ENCODE measurements at regions not wholly inside any gene's neighbourhood (a gene's known extent, or its start where the extent isn't known, plus 50 kb on each side); places are given as distances from the start of the nearest gene placed in this dataset.

DNA sequence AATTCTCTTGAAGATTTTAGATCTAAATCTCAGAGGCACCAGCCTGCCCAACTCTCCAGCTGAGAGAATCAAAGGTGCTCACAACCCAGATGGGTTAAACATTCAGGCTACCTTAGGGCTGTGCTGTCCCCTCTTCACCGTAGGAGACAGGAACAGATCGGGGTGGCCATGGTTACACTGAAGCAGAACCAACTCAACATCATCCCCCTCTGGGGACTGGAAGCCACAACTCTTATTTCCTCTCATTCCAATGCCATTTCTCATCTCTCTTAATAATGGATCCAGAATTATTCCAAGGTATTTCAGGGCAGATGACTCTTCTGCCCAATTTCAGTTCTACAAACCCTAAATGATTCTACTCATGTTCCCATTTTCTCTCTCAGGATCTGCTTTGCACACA is 109.7 kb downstream of the NKX6-1 start:
- Histone ChIP-seq H3K27ac (ENCODE audit: insufficient read depth, low read depth, low read length) (no peak overlapping the region), H3K4me3 (replicated peaks in 1 of 3; ENCODE audit: insufficient read depth in 1 of 3, low read depth in 1 of 3, low read length in 3 of 3) (no peak overlapping the region), H3K79me2 (ENCODE audit: control insufficient read depth, insufficient read depth, low read length) (no peaks in the 10 kb centered on the region), H3K9me1 (replicated peaks; ENCODE audit: control insufficient read depth, extremely low read depth, insufficient read depth, low read length) (no peaks in the 10 kb centered on the region), H3K4me2 (ENCODE audit: insufficient read depth, low read length) (no peak overlapping the region), H3K9ac (replicated peaks; ENCODE audit: extremely low read depth, insufficient read depth, low read length) (no peak overlapping the region), H4K20me1 (replicated peaks; ENCODE audit: control insufficient read depth, extremely low read depth, insufficient read depth, low read length) (no peaks in the 10 kb centered on the region), H3K27me3 (ENCODE audit: control insufficient read depth in 2 of 2, insufficient read depth in 2 of 2, low read length in 2 of 2) (no peaks in the 10 kb centered on the region), H3K36me3 (ENCODE audit: control insufficient read depth in 2 of 2, extremely low read depth in 1 of 2, insufficient read depth in 2 of 2, low read length in 2 of 2) (no peaks in the 10 kb centered on the region), H3K9me3 (replicated peaks; ENCODE audit: control insufficient read depth, insufficient read depth, low read length) (no peaks in the 10 kb centered on the region), H2AFZ (ENCODE audit: low read depth, low read length) (no peak overlapping the region), H3K4me1 (ENCODE audit: control insufficient read depth, extremely low read depth, insufficient read depth, low read length) (no peaks in the 10 kb centered on the region)
- intact Hi-C loops (cut with micrococcal nuclease) (no loop called here), dilution Hi-C loops (cut with MboI; ENCODE audit: extremely low pct_ligation_motif_present, low sequenced_read_pairs) (no loop called here)
- BruUV-seq (replicated peaks) = no TSS peak
- TF ChIP-seq GATA2 (IDR thresholded peaks at IDR 0.05; ENCODE audit: insufficient read depth, insufficient read length, low read depth, low read length) = no peak
- TF ChIP-seq MYC (IDR thresholded peaks at IDR 0.05; ENCODE audit: low read depth, low read length) = no peak
- no peak for TF ChIP-seq POLR2AphosphoS5 (IDR thresholded peaks at IDR 0.05; ENCODE audit: insufficient read depth, low read depth, low read length)
- TF ChIP-seq EZH2 (IDR thresholded peaks at IDR 0.05; ENCODE audit: borderline replicate concordance, low read depth, low read length, severe bottlenecking) = no peak
- TF ChIP-seq POLR2A (IDR thresholded peaks at IDR 0.05; ENCODE audit: low read depth, low read length) = no peak
- CTCF ChIA-PET = no interaction called here
- POLR2A ChIA-PET = no interaction called here
- FAIRE-seq (no peak), DNase-seq (ENCODE audit: low read depth, low spot score) (no peak)

DNA sequence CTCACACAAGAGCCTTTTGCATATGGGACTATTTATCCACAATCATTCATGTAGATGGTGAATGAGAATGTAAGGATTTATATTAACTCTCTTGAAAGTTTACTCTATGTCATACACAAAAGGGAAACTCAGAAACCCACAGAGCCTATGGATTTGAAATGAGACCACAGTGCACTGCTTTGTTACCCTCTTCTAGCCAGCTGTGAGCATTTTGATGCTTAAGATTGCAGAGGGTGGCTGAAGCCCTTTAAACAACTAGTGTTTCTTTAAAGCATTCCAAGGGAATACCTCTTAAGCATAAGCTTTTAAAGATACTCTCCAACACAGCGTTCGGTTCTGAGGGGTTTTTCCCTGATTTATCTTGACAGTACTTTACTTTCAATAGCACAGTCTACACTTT is 113.9 kb downstream of the NKX6-1 start:
- ChIA-PET CTCF (no interaction called here), POLR2A (no interaction called here)
- Histone ChIP-seq H4K20me1 (replicated peaks; ENCODE audit: control insufficient read depth, extremely low read depth, insufficient read depth, low read length) (no peaks in the 10 kb centered on the region), H3K9me3 (replicated peaks; ENCODE audit: control insufficient read depth, insufficient read depth, low read length) (no peaks in the 10 kb centered on the region), H3K27me3 (ENCODE audit: control insufficient read depth in 2 of 2, insufficient read depth in 2 of 2, low read length in 2 of 2) (no peaks in the 10 kb centered on the region), H3K79me2 (ENCODE audit: control insufficient read depth, insufficient read depth, low read length) (no peaks in the 10 kb centered on the region), H3K9ac (replicated peaks; ENCODE audit: extremely low read depth, insufficient read depth, low read length) (no peak overlapping the region), H3K4me3 (replicated peaks in 1 of 3; ENCODE audit: insufficient read depth in 1 of 3, low read depth in 1 of 3, low read length in 3 of 3) (no peak overlapping the region), H3K36me3 (ENCODE audit: control insufficient read depth in 2 of 2, extremely low read depth in 1 of 2, insufficient read depth in 2 of 2, low read length in 2 of 2) (no peaks in the 10 kb centered on the region), H3K9me1 (replicated peaks; ENCODE audit: control insufficient read depth, extremely low read depth, insufficient read depth, low read length) (no peaks in the 10 kb centered on the region), H3K27ac (ENCODE audit: insufficient read depth, low read depth, low read length) (no peak overlapping the region), H2AFZ (ENCODE audit: low read depth, low read length) (no peak overlapping the region), H3K4me2 (ENCODE audit: insufficient read depth, low read length) (no peak overlapping the region), H3K4me1 (ENCODE audit: control insufficient read depth, extremely low read depth, insufficient read depth, low read length) (no peaks in the 10 kb centered on the region)
- intact Hi-C loops (cut with micrococcal nuclease) = no loop called here
- no TSS peak for BruUV-seq (replicated peaks)
- dilution Hi-C loops (cut with MboI; ENCODE audit: extremely low pct_ligation_motif_present, low sequenced_read_pairs) = no loop called here
- FAIRE-seq (no peak), DNase-seq (ENCODE audit: low read depth, low spot score) (no peak)
- TF ChIP-seq, protein P1, sequence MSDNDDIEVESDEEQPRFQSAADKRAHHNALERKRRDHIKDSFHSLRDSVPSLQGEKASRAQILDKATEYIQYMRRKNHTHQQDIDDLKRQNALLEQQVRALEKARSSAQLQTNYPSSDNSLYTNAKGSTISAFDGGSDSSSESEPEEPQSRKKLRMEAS (IDR thresholded peaks at IDR 0.05; ENCODE audit: insufficient read depth, insufficient read length) = no peak
- TF ChIP-seq POLR2AphosphoS5 (IDR thresholded peaks at IDR 0.05; ENCODE audit: insufficient read depth, low read depth, low read length) (no peak), EZH2 (IDR thresholded peaks at IDR 0.05; ENCODE audit: borderline replicate concordance, low read depth, low read length, severe bottlenecking) (no peak), MYC (IDR thresholded peaks at IDR 0.05; ENCODE audit: low read depth, low read length) (no peak), JUN (IDR thresholded peaks at IDR 0.05; ENCODE audit: borderline replicate concordance, insufficient read depth, insufficient read length, low read depth) (no peak), GATA2 (IDR thresholded peaks at IDR 0.05; ENCODE audit: insufficient read depth, insufficient read length, low read depth, low read length) (no peak)
- TF ChIP-seq, protein P2, sequence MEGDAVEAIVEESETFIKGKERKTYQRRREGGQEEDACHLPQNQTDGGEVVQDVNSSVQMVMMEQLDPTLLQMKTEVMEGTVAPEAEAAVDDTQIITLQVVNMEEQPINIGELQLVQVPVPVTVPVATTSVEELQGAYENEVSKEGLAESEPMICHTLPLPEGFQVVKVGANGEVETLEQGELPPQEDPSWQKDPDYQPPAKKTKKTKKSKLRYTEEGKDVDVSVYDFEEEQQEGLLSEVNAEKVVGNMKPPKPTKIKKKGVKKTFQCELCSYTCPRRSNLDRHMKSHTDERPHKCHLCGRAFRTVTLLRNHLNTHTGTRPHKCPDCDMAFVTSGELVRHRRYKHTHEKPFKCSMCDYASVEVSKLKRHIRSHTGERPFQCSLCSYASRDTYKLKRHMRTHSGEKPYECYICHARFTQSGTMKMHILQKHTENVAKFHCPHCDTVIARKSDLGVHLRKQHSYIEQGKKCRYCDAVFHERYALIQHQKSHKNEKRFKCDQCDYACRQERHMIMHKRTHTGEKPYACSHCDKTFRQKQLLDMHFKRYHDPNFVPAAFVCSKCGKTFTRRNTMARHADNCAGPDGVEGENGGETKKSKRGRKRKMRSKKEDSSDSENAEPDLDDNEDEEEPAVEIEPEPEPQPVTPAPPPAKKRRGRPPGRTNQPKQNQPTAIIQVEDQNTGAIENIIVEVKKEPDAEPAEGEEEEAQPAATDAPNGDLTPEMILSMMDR (IDR thresholded peaks at IDR 0.05; ENCODE audit: extremely low read depth in 1 of 2, insufficient read depth in 1 of 2, low read depth in 1 of 2, low read length in 2 of 2) = no peak
